AG04450 (cell line): ENCODE measurements at regions not wholly inside any gene's neighbourhood (a gene's known extent, or its start where the extent isn't known, plus 50 kb on each side); places are given as distances from the start of the nearest gene placed in this dataset.

Source experiments
- CTCF ChIA-PET: fragments of 300-600, 350-600 bp; formaldehyde crosslinking; extraction: SDS; loops from one replicate; lab custom pipeline; 2022; ENCODE audit warnings: antibody characterized with exemption, inconsistent platforms; lab: Charles Lee
- POLR2A ChIA-PET: fragments of 350-600 bp; formaldehyde crosslinking; extraction: SDS; loops from one replicate; lab custom pipeline; 2021; ENCODE audit warnings: antibody characterized with exemption, inconsistent platforms; lab: Yijun Ruan, JAX
- DNase-seq: peaks from one replicate; pipeline ENCODE4 v3.0.0-alpha.2; 2011; ENCODE audit warnings: low read depth, low spot score
- H3K27ac ChIP-seq: one replicate; pipeline ENCODE4 v1.5.1; 2012; ENCODE audit warnings: low read depth, low read length, control low read depth
- H3K27me3 ChIP-seq: one replicate; pipeline ENCODE4 v1.6.0; 2012; ENCODE audit warnings: low read length; ENCODE audit not compliant: control insufficient read depth, insufficient read depth
- H3K4me3 ChIP-seq: 2 replicates; pipeline ENCODE4 v1.5.1; 2011; ENCODE audit warnings: mild to moderate bottlenecking, low read depth, low read length, control low read depth
- H3K9me3 ChIP-seq: 2 replicates; pipeline ENCODE4 v1.5.1; 2012; ENCODE audit warnings: low read length; ENCODE audit not compliant: control insufficient read depth, insufficient read depth
- TF ChIP-seq, protein P1 (sequence below): IDR thresholded peaks from 2 replicates; pipeline ENCODE4 v1.5.1; 2011; ENCODE audit warnings: low read depth, low read length, control low read depth, inconsistent platforms

DNA sequence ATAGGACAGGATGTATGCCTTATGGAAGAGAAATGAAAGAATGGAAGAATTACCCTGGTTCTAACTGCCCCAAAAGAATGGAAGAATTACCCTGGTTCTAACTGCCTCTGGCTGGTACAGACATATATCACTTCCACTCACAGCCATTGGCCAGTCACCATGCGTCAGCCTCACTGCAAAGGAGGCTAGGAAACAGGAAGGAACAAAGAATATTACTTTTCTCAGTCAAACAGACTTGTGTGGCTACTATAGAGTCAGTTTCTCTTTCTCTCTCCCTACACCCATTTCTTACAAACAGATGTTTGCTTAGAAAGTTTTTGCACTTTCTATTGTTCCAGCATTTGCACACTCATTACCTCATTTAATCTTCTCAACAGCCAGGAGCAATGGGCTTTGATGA lies 1111.1 kb upstream of the KLHL29 start:
- H3K27ac ChIP-seq = no peak overlapping the region
- no peaks in the 10 kb centered on the region for H3K9me3 ChIP-seq
- ChIA-PET POLR2A (no interaction called here), CTCF (no interaction called here)
- TF ChIP-seq, protein P1, sequence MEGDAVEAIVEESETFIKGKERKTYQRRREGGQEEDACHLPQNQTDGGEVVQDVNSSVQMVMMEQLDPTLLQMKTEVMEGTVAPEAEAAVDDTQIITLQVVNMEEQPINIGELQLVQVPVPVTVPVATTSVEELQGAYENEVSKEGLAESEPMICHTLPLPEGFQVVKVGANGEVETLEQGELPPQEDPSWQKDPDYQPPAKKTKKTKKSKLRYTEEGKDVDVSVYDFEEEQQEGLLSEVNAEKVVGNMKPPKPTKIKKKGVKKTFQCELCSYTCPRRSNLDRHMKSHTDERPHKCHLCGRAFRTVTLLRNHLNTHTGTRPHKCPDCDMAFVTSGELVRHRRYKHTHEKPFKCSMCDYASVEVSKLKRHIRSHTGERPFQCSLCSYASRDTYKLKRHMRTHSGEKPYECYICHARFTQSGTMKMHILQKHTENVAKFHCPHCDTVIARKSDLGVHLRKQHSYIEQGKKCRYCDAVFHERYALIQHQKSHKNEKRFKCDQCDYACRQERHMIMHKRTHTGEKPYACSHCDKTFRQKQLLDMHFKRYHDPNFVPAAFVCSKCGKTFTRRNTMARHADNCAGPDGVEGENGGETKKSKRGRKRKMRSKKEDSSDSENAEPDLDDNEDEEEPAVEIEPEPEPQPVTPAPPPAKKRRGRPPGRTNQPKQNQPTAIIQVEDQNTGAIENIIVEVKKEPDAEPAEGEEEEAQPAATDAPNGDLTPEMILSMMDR = no peak
- no peaks in the 10 kb centered on the region for H3K27me3 ChIP-seq
- H3K4me3 ChIP-seq = no peak overlapping the region
- no peak for DNase-seq

DNA sequence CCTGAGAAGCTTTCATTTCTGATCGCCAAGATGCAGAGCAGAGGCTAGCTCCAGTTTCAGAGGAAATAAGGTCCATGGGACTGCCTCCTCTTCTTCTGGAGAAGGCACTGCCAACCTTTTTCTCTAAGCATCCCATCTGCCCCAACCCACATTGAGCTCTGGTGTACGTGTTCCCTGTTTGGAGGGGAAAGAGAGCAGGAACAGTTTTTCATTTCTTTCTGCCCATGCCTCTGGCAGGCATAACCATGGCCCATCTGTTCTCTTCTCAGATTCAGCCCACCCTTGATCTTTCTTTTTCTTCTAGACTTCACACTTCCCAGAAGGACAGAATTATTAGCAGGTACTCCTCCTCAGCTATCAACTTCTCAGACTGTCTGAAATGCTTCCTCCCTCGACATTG lies 1110.3 kb upstream of the KLHL29 start:
- TF ChIP-seq, protein P1 = no peak
- Histone ChIP-seq H3K9me3 (no peaks in the 10 kb centered on the region), H3K4me3 (no peak overlapping the region), H3K27ac (no peak overlapping the region), H3K27me3 (no peaks in the 10 kb centered on the region)
- ChIA-PET CTCF (no interaction called here), POLR2A (no interaction called here)
- no peak for DNase-seq

DNA sequence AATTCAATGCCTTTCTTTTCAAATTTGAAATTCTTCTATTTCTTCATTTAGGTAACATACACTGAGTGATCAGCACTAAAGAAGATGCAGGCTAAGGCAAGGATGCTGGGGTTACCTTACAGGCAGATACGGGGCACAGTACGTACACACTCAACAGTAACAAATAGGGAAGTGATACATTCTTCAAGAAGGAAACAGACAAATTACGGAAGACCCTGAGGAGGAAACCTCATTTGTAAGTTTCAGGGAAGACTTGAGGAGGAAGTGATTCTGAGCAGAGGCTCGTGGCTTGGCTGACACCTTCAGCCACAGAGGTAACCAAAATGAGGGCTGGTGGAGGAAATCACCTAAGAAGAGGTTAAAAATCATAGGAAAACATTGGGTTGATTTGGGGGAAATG lies 1108.3 kb upstream of the KLHL29 start:
- TF ChIP-seq, protein P1 = no peak
- Histone ChIP-seq H3K9me3 (no peaks in the 10 kb centered on the region), H3K27ac (no peak overlapping the region), H3K4me3 (no peak overlapping the region), H3K27me3 (no peaks in the 10 kb centered on the region)
- no peak for DNase-seq
- POLR2A ChIA-PET = no interaction called here
- CTCF ChIA-PET = no interaction called here

DNA sequence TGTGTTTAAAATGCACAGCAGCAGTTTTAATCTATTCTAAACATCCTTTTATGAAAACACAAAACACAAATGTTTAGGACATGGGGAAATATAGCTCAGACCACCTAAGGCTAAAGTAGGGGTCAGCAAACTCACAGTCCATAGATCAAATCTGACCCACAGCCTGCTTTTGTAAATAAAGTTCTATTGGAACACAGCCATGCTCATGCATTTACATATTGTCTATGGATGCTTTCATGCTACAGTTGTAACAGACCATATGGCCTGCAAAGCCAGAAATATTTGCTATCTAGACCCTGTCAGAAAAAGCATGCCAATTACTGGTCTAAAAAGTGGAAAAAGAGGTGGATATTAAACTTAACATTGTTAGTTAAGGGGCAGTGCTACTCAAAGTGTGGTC lies 1105.4 kb upstream of the KLHL29 start:
- CTCF ChIA-PET = no interaction called here
- DNase-seq = no peak

DNA sequence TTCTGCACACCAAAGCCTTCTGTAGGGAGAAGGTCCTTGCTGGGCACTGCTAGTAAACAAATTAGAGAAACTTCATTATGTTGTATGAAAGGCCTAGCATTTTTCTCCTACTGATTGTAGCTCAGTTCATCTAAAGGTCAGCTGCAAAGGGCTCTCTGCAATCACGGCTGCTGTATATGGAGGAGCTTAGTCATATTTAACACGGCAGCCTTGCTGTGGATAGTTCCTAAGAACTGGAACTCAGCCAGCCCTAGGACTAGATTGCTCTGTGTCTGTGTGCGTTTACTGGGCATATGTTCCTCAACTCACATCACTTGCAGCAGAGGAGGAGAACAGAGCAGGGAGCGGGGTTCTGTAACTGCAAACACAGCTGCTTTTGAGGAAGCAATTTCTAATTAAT lies 1103.9 kb upstream of the KLHL29 start:
- Histone ChIP-seq H3K27ac (no peak overlapping the region), H3K9me3 (no peaks in the 10 kb centered on the region), H3K27me3 (no peaks in the 10 kb centered on the region), H3K4me3 (no peak overlapping the region)
- DNase-seq = peak; percentile 44
- ChIA-PET POLR2A (no interaction called here), CTCF (no interaction called here)
- TF ChIP-seq, protein P1 = no peak

More for the DNA sequence above, 1105.4 kb upstream of the KLHL29 start:
- TF ChIP-seq, protein P1 = no peak
- POLR2A ChIA-PET = no interaction called here
- Histone ChIP-seq H3K27me3 (no peaks in the 10 kb centered on the region), H3K4me3 (no peak overlapping the region), H3K27ac (no peak overlapping the region), H3K9me3 (no peaks in the 10 kb centered on the region)
